HG03196 (cell line): ENCODE measurements at regions not wholly inside any gene's neighbourhood (a gene's known extent, or its start where the extent isn't known, plus 50 kb on each side); places are given as distances from the start of the nearest gene placed in this dataset.
"Not testable (repeated sequence)": the region's sequence is repeated elsewhere in the genome, so short reads cannot be mapped to it uniquely, and the experiment has no call there.

ENCODE experiments used
- ATAC-seq: cut with Tn5 transposase; IDR thresholded peaks from one replicate; pipeline ENCODE4 v1.9.1; 2021; ENCODE audit not compliant: unreplicated experiment

DNA sequence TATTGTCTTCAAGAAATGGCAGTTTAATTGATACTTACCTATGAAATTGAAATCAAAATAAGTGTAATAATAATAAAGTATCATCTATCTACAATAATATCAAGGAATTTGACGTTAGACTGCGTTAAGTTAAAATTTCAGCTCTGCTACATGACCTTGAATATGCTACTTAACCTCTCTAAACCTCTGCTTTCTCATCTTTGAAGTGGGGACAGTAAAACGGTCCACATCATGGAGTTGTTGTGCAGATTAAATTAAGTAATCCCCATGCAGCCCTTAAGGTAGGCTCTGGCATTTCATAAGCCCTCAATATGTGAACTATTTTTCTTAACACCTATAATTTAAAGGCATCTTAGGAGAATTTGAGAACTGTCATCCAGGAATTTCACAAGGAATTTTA, 252.4 kb upstream of the PHF14 start:
- ATAC-seq, result no peak

DNA sequence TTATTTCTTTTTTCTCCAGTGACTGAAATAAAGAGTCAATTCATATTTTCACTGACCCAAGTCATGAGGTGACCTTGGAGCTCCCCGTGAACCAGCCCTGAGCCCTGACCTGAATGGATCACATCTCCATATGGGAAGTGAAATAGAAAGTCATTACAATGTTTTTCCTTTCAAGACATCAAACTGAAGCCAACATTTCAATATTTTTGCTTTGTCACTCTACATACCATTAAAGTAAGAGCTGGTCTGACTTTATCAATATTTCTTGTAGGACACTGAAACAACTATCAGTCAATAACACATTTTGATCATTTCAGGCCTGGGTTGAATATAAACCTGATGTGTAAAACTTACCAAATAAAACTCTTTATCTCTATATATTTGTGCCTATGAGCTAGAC, 249.8 kb upstream of the PHF14 start:
- no peak for ATAC-seq

GRCh38 chr7:10724449-10724848, 249.2 kb upstream of the PHF14 start:
- no peak for ATAC-seq

- ATAC-seq, result no peak
Measured at GRCh38 chr7:10727636-10728035, 246.0 kb upstream of the PHF14 start.

DNA sequence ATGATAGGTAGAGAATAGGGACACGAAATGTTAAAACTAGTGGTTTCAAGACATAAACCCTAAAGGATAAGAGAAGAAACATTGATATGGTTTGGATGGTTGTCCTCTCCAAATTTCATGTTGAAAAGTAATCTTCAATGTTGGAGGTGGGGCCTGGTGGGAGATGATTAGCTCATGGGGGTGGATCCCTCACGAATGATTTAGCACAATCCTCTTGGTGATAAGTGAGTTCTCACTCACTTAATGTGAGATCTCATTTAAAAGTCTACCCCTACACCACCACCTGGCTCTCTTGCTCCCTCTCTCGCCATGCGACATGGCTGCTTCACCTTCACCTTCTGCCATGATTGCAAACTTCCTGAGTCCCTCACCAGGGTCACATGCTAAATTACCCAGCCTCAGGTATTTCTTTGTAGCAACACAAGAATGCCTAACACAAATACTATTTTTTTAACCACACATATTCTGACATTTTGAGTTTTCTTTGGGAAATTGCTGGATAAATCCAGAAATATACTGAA, 242.4 kb upstream of the PHF14 start:
- ATAC-seq, result no peak

- ATAC-seq, result no peak
Measured at GRCh38 chr7:10733747-10734146, 239.9 kb upstream of the PHF14 start.

DNA sequence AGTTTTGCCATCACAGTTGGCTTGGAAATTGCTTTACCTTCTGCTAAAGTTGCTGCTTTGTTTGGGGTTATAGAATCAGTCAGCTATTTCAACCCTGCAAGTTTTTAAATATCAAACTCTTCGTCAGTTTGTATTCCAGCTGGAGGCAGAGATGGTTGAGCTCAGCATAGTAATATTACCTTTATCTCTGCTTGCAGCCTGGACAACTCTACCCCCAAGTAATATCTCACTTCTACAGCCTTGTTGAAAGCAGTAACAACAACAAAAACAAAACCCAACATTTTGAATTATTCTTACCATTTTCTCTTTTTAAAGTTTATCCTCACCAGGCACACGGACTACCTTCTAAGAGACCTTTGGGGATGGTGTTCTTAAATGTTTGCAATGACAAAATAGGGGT, 239.1 kb upstream of the PHF14 start:
- no peak for ATAC-seq

- ATAC-seq, result no peak
Measured at GRCh38 chr7:10739401-10739800, 234.3 kb upstream of the PHF14 start.

GRCh38 chr7:10740805-10741204, 232.9 kb upstream of the PHF14 start:
- ATAC-seq, result no peak

DNA sequence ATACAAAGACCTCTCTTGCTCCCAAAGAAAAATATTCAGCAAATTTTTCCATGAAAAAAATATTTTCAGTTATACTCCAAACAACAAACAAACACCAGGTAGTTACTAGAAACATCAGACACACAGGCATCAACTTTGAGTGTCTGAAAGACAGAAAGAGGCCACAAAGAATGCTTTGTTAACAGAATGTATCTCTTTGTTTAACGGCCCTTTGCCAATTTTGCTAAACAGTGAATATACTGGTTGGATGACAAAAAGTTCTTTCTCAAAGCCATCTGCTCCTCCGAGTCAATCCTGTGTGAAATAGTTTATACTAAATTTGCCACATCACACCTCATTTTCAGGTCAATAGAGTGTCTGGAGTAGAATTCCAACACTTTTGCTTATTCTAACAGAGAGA, 216.7 kb upstream of the PHF14 start:
- ATAC-seq, result no peak

- no peak for ATAC-seq
Measured at GRCh38 chr7:10759120-10759519, 214.6 kb upstream of the PHF14 start.

DNA sequence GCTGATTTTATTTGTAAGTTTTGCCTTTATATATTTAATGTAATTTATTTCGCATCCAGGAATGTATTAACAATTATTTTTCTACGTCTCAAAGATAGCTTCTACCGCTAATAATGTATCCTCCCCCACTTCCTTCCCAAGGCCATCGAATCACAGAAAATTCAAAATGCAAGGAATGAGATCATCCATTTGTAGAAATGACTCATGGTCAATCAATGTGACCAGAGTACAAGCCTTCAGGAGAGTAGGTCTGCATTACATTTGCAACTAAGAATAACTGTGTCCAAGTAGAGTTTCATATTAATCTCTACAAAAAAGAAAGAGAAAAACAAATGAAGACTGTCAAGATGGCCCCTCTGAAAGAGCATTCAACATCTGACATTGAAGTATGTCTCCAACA, 205.9 kb upstream of the PHF14 start:
- no peak for ATAC-seq

GRCh38 chr7:10770176-10770575, 203.5 kb upstream of the PHF14 start:
- no peak for ATAC-seq

- no peak for ATAC-seq
Measured at GRCh38 chr7:10773430-10773829, 200.2 kb upstream of the PHF14 start.

DNA sequence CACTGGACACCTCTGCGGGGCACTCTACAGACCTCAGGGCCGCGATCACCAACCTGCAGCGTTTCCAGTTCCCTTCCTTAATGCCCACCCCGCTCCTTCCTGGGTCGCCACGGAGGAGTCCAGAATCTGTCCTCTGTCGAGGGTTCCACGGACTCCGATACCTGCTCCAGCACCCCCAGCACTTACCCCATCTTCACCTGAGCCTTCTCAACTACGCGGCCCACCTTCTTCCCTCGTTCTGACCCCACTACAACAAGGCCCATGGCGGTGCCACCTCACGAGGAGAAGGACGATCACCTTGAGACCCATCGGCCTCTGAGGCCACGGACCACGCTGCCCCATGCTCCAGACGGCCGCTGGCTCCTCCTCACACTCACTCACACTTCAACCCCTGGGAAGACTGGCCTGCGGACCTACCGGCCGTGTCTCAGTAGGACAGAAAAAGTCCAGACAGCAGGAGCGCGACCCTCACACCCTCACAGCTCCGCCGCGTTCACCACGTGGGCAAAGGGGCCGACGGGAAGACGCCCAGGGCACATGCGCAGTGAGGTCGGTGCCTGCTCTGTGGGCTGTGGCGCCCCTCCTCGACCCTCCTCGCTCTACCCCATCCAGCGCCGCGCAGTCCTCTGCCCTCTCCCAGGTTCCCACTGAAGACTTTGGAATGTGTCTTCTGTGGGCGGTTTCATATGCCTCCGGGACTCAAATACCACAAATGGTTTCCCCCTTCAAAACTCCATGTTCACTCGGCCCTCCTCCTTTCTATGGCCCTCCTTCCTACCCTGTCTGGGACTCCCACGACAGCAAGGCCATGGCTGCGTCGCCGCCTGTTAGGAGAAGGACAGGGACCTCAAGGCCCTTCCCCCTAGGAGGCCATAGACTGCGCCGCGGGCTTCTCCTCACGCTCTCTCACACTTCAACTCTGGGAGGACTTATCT, 193.9 kb upstream of the PHF14 start:
- ATAC-seq, result no peak

GRCh38 chr7:10780400-10780747, 193.3 kb upstream of the PHF14 start:
- no peak for ATAC-seq

- not testable (repeated sequence) for ATAC-seq
Measured at GRCh38 chr7:10786976-10787375, 186.7 kb upstream of the PHF14 start.

DNA sequence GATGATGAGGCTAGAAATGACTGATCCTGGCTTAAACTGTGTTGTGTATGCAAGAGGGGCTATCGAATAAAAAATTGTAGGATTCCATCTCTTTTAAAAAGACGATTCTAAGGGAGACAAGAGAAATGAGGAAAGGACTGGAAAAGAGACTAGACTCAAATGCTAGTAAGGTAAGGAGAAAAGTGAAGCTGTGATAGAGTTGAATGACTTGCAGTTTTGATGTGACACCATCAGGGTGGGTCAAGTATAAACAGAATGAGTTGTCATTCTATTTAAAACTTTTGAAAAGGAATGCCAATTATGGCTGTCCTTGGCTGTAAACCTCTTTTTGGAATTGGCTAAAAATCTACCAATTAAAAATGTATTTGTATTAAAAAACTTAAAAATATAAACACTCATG, 184.5 kb upstream of the PHF14 start:
- ATAC-seq, result no peak

- no peak for ATAC-seq
Measured at GRCh38 chr7:10790910-10791309, 182.8 kb upstream of the PHF14 start.

- no peak for ATAC-seq
Measured at GRCh38 chr7:10793995-10794775, 179.5 kb upstream of the PHF14 start.

- no peak for ATAC-seq
Measured at GRCh38 chr7:10797157-10797556, 176.5 kb upstream of the PHF14 start.

GRCh38 chr7:10798044-10798443, 175.6 kb upstream of the PHF14 start:
- ATAC-seq, result no peak
